ENCODE measurements at regions not wholly inside any gene's neighbourhood (a gene's known extent, or its start where the extent isn't known, plus 50 kb on each side); places are given as distances from the start of the nearest gene placed in this dataset.

- no peak for TF ChIP-seq POLR2AphosphoS5 (IDR thresholded peaks at IDR 0.05; ENCODE audit: borderline replicate concordance, low read depth, low read length)
- TF ChIP-seq EZH2 (IDR thresholded peaks at IDR 0.05), result no peak
Measured at GRCh38 chr1:37306871-37307270, 167.5 kb upstream of the ZC3H12A start.
